Skeletal muscle tissue (tissue), 3 donors: ENCODE measurements at regions not wholly inside any gene's neighbourhood (a gene's known extent, or its start where the extent isn't known, plus 50 kb on each side); places are given as distances from the start of the nearest gene placed in this dataset.

ENCODE experiments used
- H3K27ac ChIP-seq: one replicate; pipeline ENCODE4 v1.7.0; 2013; ENCODE audit warnings: mild to moderate bottlenecking, low read depth, low read length, inconsistent platforms
- H3K27me3 ChIP-seq, 3 donors: one replicate each; pipeline ENCODE4 v1.7.0; 2013; ENCODE audit warnings: low read length in 3 of 3; ENCODE audit not compliant: control insufficient read depth in 3 of 3, insufficient read depth in 3 of 3
- H3K36me3 ChIP-seq, 3 donors: one replicate each; pipeline ENCODE4 v1.7.0; 2013; ENCODE audit warnings: low read length in 3 of 3; ENCODE audit not compliant: control insufficient read depth in 3 of 3, insufficient read depth in 3 of 3
- H3K4me1 ChIP-seq, 3 donors: one replicate each; pipeline ENCODE4 v1.7.0; 2013; ENCODE audit warnings: low read length in 3 of 3, mild to moderate bottlenecking in 3 of 3; ENCODE audit not compliant: control insufficient read depth in 3 of 3, insufficient read depth in 3 of 3
- H3K4me3 ChIP-seq, 3 donors: one replicate each; pipeline ENCODE4 v1.7.0; 2013; ENCODE audit warnings: low read length in 3 of 3
- H3K9ac ChIP-seq, 3 donors: one replicate each; pipeline ENCODE4 v1.7.0; 2013; ENCODE audit warnings: low read length in 3 of 3, mild to moderate bottlenecking in 3 of 3, moderate library complexity in 2 of 3, low read depth in 1 of 3
- H3K9me3 ChIP-seq, 3 donors: one replicate each; pipeline ENCODE4 v1.7.0; 2013; ENCODE audit warnings: low read length in 3 of 3; ENCODE audit not compliant: control insufficient read depth in 3 of 3
- donor health status: Osteomylitis.

GRCh38 chr18:40652321-40652720 is 1302.7 kb upstream of the PIK3C3 start:
- Histone ChIP-seq H3K27ac (no peak overlapping the region), H3K36me3 (no peaks in the 10 kb centered on the region), H3K9ac (no peak overlapping the region), H3K4me3 (no peak overlapping the region), H3K4me1 (no peaks in the 10 kb centered on the region), H3K9me3 (no peaks in the 10 kb centered on the region), H3K27me3 (no peaks in the 10 kb centered on the region)

GRCh38 chr18:40651163-40651562 is 1303.9 kb upstream of the PIK3C3 start:
- Histone ChIP-seq H3K36me3 (no peaks in the 10 kb centered on the region), H3K4me3 (no peak overlapping the region), H3K4me1 (no peaks in the 10 kb centered on the region), H3K27ac (no peak overlapping the region), H3K9me3 (no peaks in the 10 kb centered on the region), H3K9ac (no peak overlapping the region), H3K27me3 (no peaks in the 10 kb centered on the region)

- Histone ChIP-seq H3K9ac (no peak overlapping the region), H3K27me3 (no peaks in the 10 kb centered on the region), H3K27ac (no peak overlapping the region), H3K4me1 (no peaks in the 10 kb centered on the region), H3K4me3 (no peak overlapping the region), H3K36me3 (no peaks in the 10 kb centered on the region), H3K9me3 (no peaks in the 10 kb centered on the region)
These were observed 1312.3 kb upstream of the PIK3C3 start for GRCh38 chr18:40642692-40643229.

- Histone ChIP-seq H3K9me3 (peaks cover 0 to 3% (median 0%) of the 10 kb centered on the region in 3 donors), H3K36me3 (no peaks in the 10 kb centered on the region), H3K9ac (no peak overlapping the region), H3K27me3 (no peaks in the 10 kb centered on the region), H3K4me3 (no peak overlapping the region), H3K4me1 (no peaks in the 10 kb centered on the region), H3K27ac (no peak overlapping the region)
These were observed 1323.7 kb upstream of the PIK3C3 start for GRCh38 chr18:40631319-40631718.

- no peaks in the 10 kb centered on the region for H3K36me3 ChIP-seq
- no peaks in the 10 kb centered on the region for H3K27me3 ChIP-seq
- no peak overlapping the region for H3K27ac ChIP-seq
- H3K4me1 ChIP-seq = no peaks in the 10 kb centered on the region
- no peak overlapping the region for H3K9ac ChIP-seq
- H3K9me3 ChIP-seq = peaks cover 0 to 3% (median 0%) of the 10 kb centered on the region in 3 donors
- no peak overlapping the region for H3K4me3 ChIP-seq
These were observed 1324.5 kb upstream of the PIK3C3 start for GRCh38 chr18:40630496-40630895.

GRCh38 chr18:40624959-40625358 is 1330.1 kb upstream of the PIK3C3 start:
- Histone ChIP-seq H3K4me3 (no peak overlapping the region), H3K27me3 (no peaks in the 10 kb centered on the region), H3K9ac (no peak overlapping the region), H3K27ac (no peak overlapping the region), H3K9me3 (no peaks in the 10 kb centered on the region), H3K36me3 (no peaks in the 10 kb centered on the region), H3K4me1 (no peaks in the 10 kb centered on the region)

- Histone ChIP-seq H3K27me3 (no peaks in the 10 kb centered on the region), H3K9me3 (no peaks in the 10 kb centered on the region), H3K4me3 (no peak overlapping the region), H3K4me1 (no peaks in the 10 kb centered on the region), H3K36me3 (no peaks in the 10 kb centered on the region), H3K9ac (no peak overlapping the region), H3K27ac (no peak overlapping the region)
These were observed 1341.3 kb upstream of the PIK3C3 start for GRCh38 chr18:40613721-40614120.

GRCh38 chr18:40612356-40612755 is 1342.7 kb upstream of the PIK3C3 start:
- H3K9me3 ChIP-seq = no peaks in the 10 kb centered on the region
- no peak overlapping the region for H3K4me3 ChIP-seq
- no peaks in the 10 kb centered on the region for H3K36me3 ChIP-seq
- no peaks in the 10 kb centered on the region for H3K4me1 ChIP-seq
- H3K9ac ChIP-seq = no peak overlapping the region
- H3K27me3 ChIP-seq = no peaks in the 10 kb centered on the region
- no peak overlapping the region for H3K27ac ChIP-seq

GRCh38 chr18:40608226-40608625 is 1346.8 kb upstream of the PIK3C3 start:
- Histone ChIP-seq H3K36me3 (no peaks in the 10 kb centered on the region), H3K9me3 (no peaks in the 10 kb centered on the region), H3K9ac (no peak overlapping the region), H3K27me3 (no peaks in the 10 kb centered on the region), H3K27ac (no peak overlapping the region), H3K4me1 (no peaks in the 10 kb centered on the region), H3K4me3 (no peak overlapping the region)

GRCh38 chr18:40607542-40608148 is 1347.4 kb upstream of the PIK3C3 start:
- Histone ChIP-seq H3K9me3 (no peaks in the 10 kb centered on the region), H3K4me3 (no peak overlapping the region), H3K36me3 (no peaks in the 10 kb centered on the region), H3K9ac (no peak overlapping the region), H3K4me1 (no peaks in the 10 kb centered on the region), H3K27me3 (no peaks in the 10 kb centered on the region), H3K27ac (no peak overlapping the region)
